ENCODE measurements at regions not wholly inside any gene's neighbourhood (a gene's known extent, or its start where the extent isn't known, plus 50 kb on each side); places are given as distances from the start of the nearest gene placed in this dataset.
"Not testable (repeated sequence)": the region's sequence is repeated elsewhere in the genome, so short reads cannot be mapped to it uniquely, and the experiment has no call there.

GRCh38 chr2:186992597-186992996 lies 143.6 kb upstream of the ZSWIM2 start:
- no peak for DNase-seq (ENCODE audit: low read depth)

- DNase-seq (ENCODE audit: low read depth), result peak; percentile 17
Observed at GRCh38 chr2:186991766-186992417, 142.9 kb upstream of the ZSWIM2 start.

- DNase-seq (ENCODE audit: low read depth), result no peak
Observed at GRCh38 chr2:186984966-186985365, 136.0 kb upstream of the ZSWIM2 start.

GRCh38 chr2:186984481-186984880 lies 135.5 kb upstream of the ZSWIM2 start:
- no peak for DNase-seq (ENCODE audit: low read depth)

GRCh38 chr2:186980787-186981550 lies 132.0 kb upstream of the ZSWIM2 start:
- DNase-seq (ENCODE audit: low read depth), result no peak

GRCh38 chr2:186980117-186980442 lies 131.1 kb upstream of the ZSWIM2 start:
- no peak for DNase-seq (ENCODE audit: low read depth)

GRCh38 chr2:186979439-186980116 lies 130.6 kb upstream of the ZSWIM2 start:
- DNase-seq (ENCODE audit: low read depth), result no peak

GRCh38 chr2:186977433-186978045 lies 128.6 kb upstream of the ZSWIM2 start:
- DNase-seq (ENCODE audit: low read depth), result no peak

GRCh38 chr2:186976329-186976728 lies 127.4 kb upstream of the ZSWIM2 start:
- DNase-seq (ENCODE audit: low read depth), result no peak

- no peak for DNase-seq (ENCODE audit: low read depth)
Observed at GRCh38 chr2:186972281-186972970, 123.5 kb upstream of the ZSWIM2 start.

- DNase-seq (ENCODE audit: low read depth), result no peak
Observed at GRCh38 chr2:186968277-186968676, 119.3 kb upstream of the ZSWIM2 start.

- DNase-seq (ENCODE audit: low read depth), result no peak
Observed at GRCh38 chr2:186966015-186966414, 117.0 kb upstream of the ZSWIM2 start.

GRCh38 chr2:186962085-186962747 lies 113.2 kb upstream of the ZSWIM2 start:
- no peak for DNase-seq (ENCODE audit: low read depth)

- not testable (repeated sequence) for DNase-seq (ENCODE audit: low read depth)
Observed at GRCh38 chr2:186960241-186960640, 111.3 kb upstream of the ZSWIM2 start.

GRCh38 chr2:186959486-186959885 lies 110.5 kb upstream of the ZSWIM2 start:
- DNase-seq (ENCODE audit: low read depth), result no peak

- peak; percentile 49 for DNase-seq (ENCODE audit: low read depth)
Observed at GRCh38 chr2:186950694-186951093, 101.7 kb upstream of the ZSWIM2 start.

GRCh38 chr2:186949726-186950256 lies 100.8 kb upstream of the ZSWIM2 start:
- no peak for DNase-seq (ENCODE audit: low read depth)

- no peak for DNase-seq (ENCODE audit: low read depth)
Observed at GRCh38 chr2:186947516-186947915, 98.5 kb upstream of the ZSWIM2 start.

GRCh38 chr2:186946896-186947467 lies 98.0 kb upstream of the ZSWIM2 start:
- no peak for DNase-seq (ENCODE audit: low read depth)

- no peak for DNase-seq (ENCODE audit: low read depth)
Observed at GRCh38 chr2:186941853-186942252, 92.9 kb upstream of the ZSWIM2 start.

GRCh38 chr2:186940463-186940862 lies 91.5 kb upstream of the ZSWIM2 start:
- no peak for DNase-seq (ENCODE audit: low read depth)

All from LHCN-M2 (cell line).